IMR-90 (cell line): ENCODE measurements at regions not wholly inside any gene's neighbourhood (a gene's known extent, or its start where the extent isn't known, plus 50 kb on each side); places are given as distances from the start of the nearest gene placed in this dataset.

Experiments
- ATAC-seq: fragments of 200-7000 bp; cut with Tn5 transposase; 2 replicates; pipeline ENCODE4 v1.9.1; 2020; ENCODE audit warnings: low read depth, mild to moderate bottlenecking, moderate library complexity
- BruUV-seq: library from RNA; stranded (reverse); fragments of 400-500 nt; replicated peaks from 2 replicates; lab custom pipeline; 2021; lab: Mats Ljungman, UMichigan
- CTCF ChIA-PET: fragments of 300-600 bp; formaldehyde crosslinking; extraction: SDS; loops from one replicate; lab custom pipeline; 2021; ENCODE audit warnings: antibody characterized with exemption; lab: Yijun Ruan, JAX
- POLR2A ChIA-PET: fragments of 300-600 bp; sonication (Branson Sonifier 250); formaldehyde crosslinking; loops from one replicate; lab custom pipeline; 2022; ENCODE audit warnings: antibody characterized with exemption; ENCODE audit not compliant: unreplicated experiment; lab: Charles Lee
- DNase-seq: peaks from one replicate; pipeline ENCODE4 v3.0.0; 2013
- H2AFZ ChIP-seq: replicated peaks from 2 replicates; pipeline ENCODE3; 2013; ENCODE audit warnings: low read length, mild to moderate bottlenecking; ENCODE audit not compliant: poor library complexity
- H2AK5ac ChIP-seq: 2 replicates; pipeline ENCODE4 v1.6.1; 2013; ENCODE audit warnings: low read depth, low read length, inconsistent platforms
- H2AK9ac ChIP-seq: replicated peaks from 2 replicates; pipeline ENCODE3; 2013; ENCODE audit warnings: mild to moderate bottlenecking, low read depth, low read length, moderate library complexity; ENCODE audit not compliant: poor library complexity
- H2BK120ac ChIP-seq: 2 replicates; pipeline ENCODE4 v1.6.1; 2013; ENCODE audit warnings: low read depth, low read length, inconsistent platforms
- H2BK15ac ChIP-seq: 3 replicates; pipeline ENCODE4 v1.6.1; 2013; ENCODE audit warnings: low read depth, low read length, inconsistent platforms
- H2BK20ac ChIP-seq: 2 replicates; pipeline ENCODE4 v1.6.1; 2013; ENCODE audit warnings: low read depth, mild to moderate bottlenecking, inconsistent platforms, low read length, moderate library complexity
- H2BK5ac ChIP-seq: 2 replicates; pipeline ENCODE4 v1.6.1; 2013; ENCODE audit warnings: mild to moderate bottlenecking, low read depth, low read length, inconsistent platforms; ENCODE audit not compliant: poor library complexity, severe bottlenecking
- H3K14ac ChIP-seq: replicated peaks from 2 replicates; pipeline ENCODE4 v1.6.1; 2013; ENCODE audit warnings: low read depth, low read length, inconsistent platforms
- H3K18ac ChIP-seq: 2 replicates; pipeline ENCODE4 v1.6.1; 2013; ENCODE audit warnings: low read depth, low read length, control low read depth
- H3K23ac ChIP-seq: 2 replicates; pipeline ENCODE4 v1.6.1; 2013; ENCODE audit warnings: low read depth, low read length, inconsistent platforms
- H3K27ac ChIP-seq: 2 replicates; pipeline ENCODE4 v1.5.1; 2013; ENCODE audit warnings: mild to moderate bottlenecking, control low read depth, low read length; ENCODE audit not compliant: insufficient read depth
- H3K27me3 ChIP-seq: 2 replicates; pipeline ENCODE4 v1.6.1; 2013; ENCODE audit warnings: low read length; ENCODE audit not compliant: control insufficient read depth, insufficient read depth
- H3K36me3 ChIP-seq: 2 replicates; pipeline ENCODE4 v1.6.1; 2013; ENCODE audit warnings: low read length, mixed read lengths; ENCODE audit not compliant: control insufficient read depth, insufficient read depth
- H3K4ac ChIP-seq: 2 replicates; pipeline ENCODE4 v1.6.1; 2013; ENCODE audit warnings: low read depth, low read length, inconsistent platforms
- H3K4me1 ChIP-seq: 2 replicates; pipeline ENCODE4 v1.6.1; 2013; ENCODE audit warnings: low read length, mixed read lengths; ENCODE audit not compliant: control insufficient read depth, insufficient read depth
- H3K4me2 ChIP-seq: 2 replicates; pipeline ENCODE4 v1.6.1; 2013; ENCODE audit warnings: low read depth, mild to moderate bottlenecking, control low read depth, low read length, moderate library complexity
- H3K4me3 ChIP-seq: 2 replicates; pipeline ENCODE4 v1.5.1; 2013; ENCODE audit warnings: low read depth, mild to moderate bottlenecking, control low read depth, low read length, moderate library complexity; ENCODE audit not compliant: insufficient read depth
- H3K56ac ChIP-seq: 2 replicates; pipeline ENCODE4 v1.6.1; 2013; ENCODE audit warnings: low read length, inconsistent platforms; ENCODE audit not compliant: insufficient read depth; ENCODE audit errors: extremely low read depth
- H3K79me1 ChIP-seq, 2 experiments: 2 replicates each; pipeline ENCODE4 v1.6.1; 2013; ENCODE audit warnings: low read length in 2 of 2, inconsistent platforms in 1 of 2, low read depth in 1 of 2
- H3K9ac ChIP-seq: 2 replicates; pipeline ENCODE4 v1.6.1; 2013; ENCODE audit warnings: low read depth, low read length, control low read depth
- H3K9me1 ChIP-seq: 2 replicates; pipeline ENCODE4 v1.6.1; 2013; ENCODE audit warnings: low read length, inconsistent platforms; ENCODE audit not compliant: insufficient read depth
- H3K9me3 ChIP-seq: 2 replicates; pipeline ENCODE4 v1.6.1; 2013; ENCODE audit warnings: low read length; ENCODE audit not compliant: control insufficient read depth, insufficient read depth
- H4K20me1 ChIP-seq: 2 replicates; pipeline ENCODE4 v1.6.1; 2013; ENCODE audit warnings: low read length, inconsistent platforms; ENCODE audit not compliant: insufficient read depth
- H4K5ac ChIP-seq: 2 replicates; pipeline ENCODE4 v1.6.1; 2013; ENCODE audit warnings: mild to moderate bottlenecking, low read depth, low read length, control low read depth
- H4K8ac ChIP-seq, 2 experiments: 2 replicates each; pipeline ENCODE4 v1.6.1; 2013; ENCODE audit warnings: low read depth in 2 of 2, low read length in 2 of 2, control low read depth in 1 of 2, inconsistent platforms in 1 of 2
- H4K91ac ChIP-seq: 2 replicates; pipeline ENCODE4 v1.6.1; 2013; ENCODE audit warnings: low read depth, low read length, inconsistent platforms; ENCODE audit not compliant: insufficient read depth
- BHLHE40 ChIP-seq: fragments of 150-350 bp; IDR thresholded peaks from 2 replicates; pipeline ENCODE4 v1.6.1; 2016; ENCODE audit warnings: mild to moderate bottlenecking, low read depth, low read length
- CEBPB ChIP-seq: IDR thresholded peaks from 2 replicates; pipeline ENCODE4 v1.6.1; 2012; ENCODE audit warnings: low read depth, low read length, improper control_type of control experiment
- CHD1 ChIP-seq: IDR thresholded peaks from 2 replicates; pipeline ENCODE4 v1.6.1; 2012; ENCODE audit warnings: low read depth, low read length, improper control_type of control experiment
- CTCF ChIP-seq: conservative IDR thresholded peaks from 2 replicates; pipeline ENCODE4 v1.5.1; 2012; ENCODE audit warnings: mild to moderate bottlenecking, low read depth, low read length, improper control_type of control experiment
- ELK1 ChIP-seq: fragments of 150-350 bp; IDR thresholded peaks from 2 replicates; pipeline ENCODE4 v1.6.1; 2016; ENCODE audit warnings: low read depth, mild to moderate bottlenecking, low read length, moderate library complexity, borderline replicate concordance
- FOS ChIP-seq: fragments of 150-350 bp; IDR thresholded peaks from 2 replicates; pipeline ENCODE4 v1.6.1; 2016; ENCODE audit warnings: low read depth, low read length
- MAFK ChIP-seq: IDR thresholded peaks from 2 replicates; pipeline ENCODE4 v1.6.1; 2012; ENCODE audit warnings: low read depth, low read length, improper control_type of control experiment
- MAZ ChIP-seq: IDR thresholded peaks from 2 replicates; pipeline ENCODE4 v1.6.1; 2012; ENCODE audit warnings: low read depth, mild to moderate bottlenecking, low read length, improper control_type of control experiment, moderate library complexity, borderline replicate concordance
- MXI1 ChIP-seq: IDR thresholded peaks from 2 replicates; pipeline ENCODE4 v1.6.1; 2012; ENCODE audit warnings: low read depth, mild to moderate bottlenecking, low read length, moderate library complexity, borderline replicate concordance
- NFE2L2 ChIP-seq: fragments of 150-350 bp; IDR thresholded peaks from 2 replicates; pipeline ENCODE4 v1.6.1; 2016; ENCODE audit warnings: low read depth, mild to moderate bottlenecking, low read length
- POLR2A ChIP-seq: IDR thresholded peaks from 2 replicates; pipeline ENCODE4 v1.6.1; 2012; ENCODE audit warnings: mild to moderate bottlenecking, low read depth, low read length
- RAD21 ChIP-seq: IDR thresholded peaks from 2 replicates; pipeline ENCODE4 v1.6.1; 2012; ENCODE audit warnings: low read length, improper control_type of control experiment
- RCOR1 ChIP-seq: IDR thresholded peaks from 2 replicates; pipeline ENCODE4 v1.6.1; 2012; ENCODE audit warnings: mild to moderate bottlenecking, low read length, improper control_type of control experiment; ENCODE audit not compliant: insufficient replicate concordance
- RFX5 ChIP-seq: IDR thresholded peaks from 2 replicates; pipeline ENCODE4 v1.8.0; 2012; ENCODE audit warnings: low read depth, mild to moderate bottlenecking, low read length, moderate library complexity
- SMC3 ChIP-seq: fragments of 150-350 bp; IDR thresholded peaks from 2 replicates; pipeline ENCODE4 v1.6.1; 2016; ENCODE audit warnings: low read depth, mild to moderate bottlenecking, antibody characterized with exemption, low read length, moderate library complexity
- WGBS, 2 experiments: methylation state at CpG; one replicate each; pipeline versions ENCODE4 v1.1.5 to v1.1.7; 2013; ENCODE audit warnings: missing lambda C conversion rate in 2 of 2; ENCODE audit not compliant: insufficient read length in 1 of 2; ENCODE audit errors: extremely low coverage in 2 of 2; 5-methylcytosine and 5-hydroxymethylcytosine counted together
- dilution Hi-C: fragments of 300-500 bp; cut with HindIII; formaldehyde crosslinking; loops from one replicate; pipeline ENCODE4 v1.14.3; 2018; ENCODE audit warnings: low sequenced_read_pairs; ENCODE audit not compliant: unreplicated experiment
- in situ Hi-C: fragments of 300-500 bp; cut with MboI; formaldehyde crosslinking; loops from 3 replicates; pipeline ENCODE4 v1.14.3; 2019; ENCODE audit warnings: low sequenced_read_pairs, inconsistent platforms, mixed read lengths
- intact Hi-C: fragments of 100-400 bp; cut with micrococcal nuclease; formaldehyde crosslinking; loops from 2 replicates; pipeline ENCODE4 v1.10.0; 2022
- TF ChIP-seq, protein P1 (sequence below): fragments of 150-350 bp; IDR thresholded peaks from 2 replicates; pipeline ENCODE4 v1.6.1; 2017; ENCODE audit warnings: mild to moderate bottlenecking, antibody characterized with exemption, low read length, low read depth

DNA sequence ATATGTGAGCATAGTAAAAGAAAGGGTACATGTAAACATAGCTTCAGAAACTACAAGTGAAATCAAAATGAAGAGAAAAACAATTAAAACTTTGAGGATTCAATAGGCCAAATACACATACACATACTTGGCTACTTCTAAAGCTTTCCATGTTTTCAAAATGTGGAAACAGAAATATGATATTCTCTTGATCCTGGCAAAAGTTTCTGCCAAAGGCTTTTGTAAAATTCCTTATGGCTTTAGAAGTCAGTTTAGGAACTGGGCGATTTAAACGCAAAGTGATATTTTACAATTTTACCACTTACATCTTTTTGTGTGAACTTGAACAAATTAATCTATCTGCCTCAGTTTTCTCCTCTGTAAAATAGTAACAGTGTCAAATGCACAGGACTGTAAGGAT is 756.4 kb downstream of the C12orf50 start:
- H3K4me3 ChIP-seq, result no peak overlapping the region
- peaks cover 6% of the 10 kb centered on the region; the same call in 1 of the 2 replicates for H3K9me1 ChIP-seq
- in situ Hi-C loops, result no loop called here
- no peak overlapping the region for H4K5ac ChIP-seq
- no peak overlapping the region for H3K9ac ChIP-seq
- no peak overlapping the region for H3K27ac ChIP-seq
- H3K4me1 ChIP-seq, result peaks cover 2% of the 10 kb centered on the region; the same call in 1 of the 2 replicates
- no peak for TF ChIP-seq MAFK
- TF ChIP-seq RAD21, result no peak
- TF ChIP-seq, protein P1, sequence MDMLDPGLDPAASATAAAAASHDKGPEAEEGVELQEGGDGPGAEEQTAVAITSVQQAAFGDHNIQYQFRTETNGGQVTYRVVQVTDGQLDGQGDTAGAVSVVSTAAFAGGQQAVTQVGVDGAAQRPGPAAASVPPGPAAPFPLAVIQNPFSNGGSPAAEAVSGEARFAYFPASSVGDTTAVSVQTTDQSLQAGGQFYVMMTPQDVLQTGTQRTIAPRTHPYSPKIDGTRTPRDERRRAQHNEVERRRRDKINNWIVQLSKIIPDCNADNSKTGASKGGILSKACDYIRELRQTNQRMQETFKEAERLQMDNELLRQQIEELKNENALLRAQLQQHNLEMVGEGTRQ, result no peak
- TF ChIP-seq CHD1, result no peak
- no peak for TF ChIP-seq CEBPB
- TF ChIP-seq RFX5, result no peak
- TF ChIP-seq ELK1, result no peak
- TF ChIP-seq SMC3, result no peak
- no peak for TF ChIP-seq CTCF
- TF ChIP-seq BHLHE40, result no peak
- TF ChIP-seq POLR2A, result no peak
- TF ChIP-seq MXI1, result no peak
- no peak for TF ChIP-seq NFE2L2
- no peak for TF ChIP-seq MAZ
- no peak for TF ChIP-seq FOS
- TF ChIP-seq RCOR1, result no peak
- no peak overlapping the region for H3K23ac ChIP-seq
- H3K18ac ChIP-seq, result no peak overlapping the region; the same call in 1 of the 2 replicates
- dilution Hi-C loops, result no loop called here
- no peak overlapping the region; the same call in 1 of the 2 replicates for H3K14ac ChIP-seq
- CTCF ChIA-PET, result interaction anchor here (0.9 kb wide), 1 partner anchor 575 kb away, joined by 3 read pairs; no protein-coding TSS in a partner anchor
- no peak overlapping the region for H4K8ac ChIP-seq
- no peak overlapping the region for H2BK20ac ChIP-seq
- H2AFZ ChIP-seq, result no peak overlapping the region
- H2BK120ac ChIP-seq, result no peak overlapping the region
- intact Hi-C loops, result loop anchor here (10.0 kb wide), 1 partner anchor 722 kb away; no protein-coding TSS in a partner anchor
- H3K79me1 ChIP-seq, result no peaks in the 10 kb centered on the region
- no peak overlapping the region for H2AK5ac ChIP-seq
- no peaks in the 10 kb centered on the region for H3K27me3 ChIP-seq
- H2BK5ac ChIP-seq, result no peak overlapping the region
- ATAC-seq, result no peak
- H4K20me1 ChIP-seq, result no peaks in the 10 kb centered on the region
- WGBS, 2 experiments, result no CpG with 5 or more reads among the region's 2 CpGs
- H2BK15ac ChIP-seq, result no peak overlapping the region
- H3K56ac ChIP-seq, result no peak overlapping the region
- H4K91ac ChIP-seq, result no peak overlapping the region
- no TSS peak for BruUV-seq
- H2AK9ac ChIP-seq, result no peak overlapping the region
- DNase-seq, result no peak
- H3K4me2 ChIP-seq, result no peak overlapping the region
- H3K36me3 ChIP-seq, result no peaks in the 10 kb centered on the region
- no peak overlapping the region for H3K4ac ChIP-seq
- no peaks in the 10 kb centered on the region for H3K9me3 ChIP-seq
- POLR2A ChIA-PET, result no interaction called here
